Muscle of leg (tissue), 3 donors: ENCODE measurements at regions not wholly inside any gene's neighbourhood (a gene's known extent, or its start where the extent isn't known, plus 50 kb on each side); places are given as distances from the start of the nearest gene placed in this dataset.

Experiments
- DNase-seq: peaks from one replicate; pipeline ENCODE4 v3.0.0; 2013
- H3K27ac ChIP-seq: one replicate; pipeline ENCODE4 v1.5.1; 2013; ENCODE audit warnings: mild to moderate bottlenecking, low read length, control low read depth
- H3K27me3 ChIP-seq: one replicate; pipeline ENCODE4 v1.6.1; 2013; ENCODE audit warnings: low read length; ENCODE audit not compliant: control insufficient read depth, insufficient read depth
- H3K36me3 ChIP-seq: one replicate; pipeline ENCODE4 v1.6.1; 2013; ENCODE audit warnings: low read length; ENCODE audit not compliant: control insufficient read depth, insufficient read depth
- H3K4me1 ChIP-seq: one replicate; pipeline ENCODE4 v1.6.1; 2013; ENCODE audit warnings: low read length; ENCODE audit not compliant: control insufficient read depth, insufficient read depth
- H3K4me3 ChIP-seq: one replicate; pipeline ENCODE4 v1.5.1; 2013; ENCODE audit warnings: low read length, control low read depth
- H3K9me3 ChIP-seq: replicated peaks from 2 replicates; pipeline ENCODE4 v1.6.1; 2013; ENCODE audit warnings: low read depth, low read length; ENCODE audit not compliant: control insufficient read depth
- WGBS: methylation state at CpG from one replicate; pipeline ENCODE4 v1.1.5; 2013; ENCODE audit warnings: missing lambda C conversion rate; ENCODE audit not compliant: insufficient coverage; 5-methylcytosine and 5-hydroxymethylcytosine counted together

DNA sequence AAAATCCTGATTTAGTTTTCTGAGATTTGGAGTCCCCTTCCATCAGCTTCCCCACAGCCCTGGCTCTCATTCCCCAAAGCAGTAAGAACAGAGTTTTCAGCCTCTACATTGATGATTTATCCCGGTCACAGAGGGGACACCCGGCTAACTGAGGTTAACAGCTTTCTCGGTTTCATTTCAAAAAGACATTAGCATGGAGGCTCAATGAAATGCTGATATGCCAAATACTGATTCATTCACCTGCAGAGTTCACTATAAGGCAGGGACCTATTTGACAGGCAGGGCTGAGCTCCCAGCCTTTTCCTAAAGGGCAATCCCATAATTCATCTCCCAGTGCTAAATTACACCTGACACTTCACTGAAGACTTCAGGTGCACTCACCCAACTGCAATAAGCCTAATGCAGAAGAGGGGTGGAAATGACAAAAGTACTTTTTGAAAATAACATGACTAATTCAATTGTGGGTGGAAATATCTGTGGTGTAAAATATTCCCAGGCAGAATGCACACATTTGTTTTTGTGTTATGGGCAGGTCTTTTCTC is 99.8 kb upstream of the PMFBP1 start:
- no peaks in the 10 kb centered on the region for H3K4me1 ChIP-seq

DNA sequence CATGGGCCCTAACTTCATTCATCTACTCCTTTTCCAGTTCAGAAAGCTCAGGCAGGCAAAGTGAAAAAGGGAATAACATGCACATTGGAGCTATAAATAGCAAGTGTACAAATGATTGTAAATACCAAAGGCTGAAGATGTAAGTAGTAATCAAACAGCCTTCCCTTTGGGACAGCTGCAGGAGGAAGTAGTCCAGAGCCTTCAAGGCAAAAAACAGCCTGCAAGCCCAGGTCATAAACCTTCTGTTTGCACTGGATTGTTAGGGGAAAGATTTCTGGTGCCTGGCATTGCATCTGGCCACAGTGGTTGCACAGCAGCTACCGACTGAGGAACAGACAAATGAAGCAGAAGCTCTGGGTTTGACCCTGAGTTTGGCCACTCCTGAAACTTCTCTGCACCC is 98.6 kb upstream of the PMFBP1 start:
- 13% methylated on average over 1 of the region's 1 CpG for WGBS

More for the DNA sequence above, 99.8 kb upstream of the PMFBP1 start:
- H3K27ac ChIP-seq: no peak overlapping the region
- DNase-seq: no peak
- no peaks in the 10 kb centered on the region for H3K36me3 ChIP-seq
- WGBS: 64% methylated on average over 3 of the region's 3 CpGs
- no peaks in the 10 kb centered on the region for H3K27me3 ChIP-seq
- H3K4me3 ChIP-seq: no peak overlapping the region
- H3K9me3 ChIP-seq: no peaks in the 10 kb centered on the region

DNA sequence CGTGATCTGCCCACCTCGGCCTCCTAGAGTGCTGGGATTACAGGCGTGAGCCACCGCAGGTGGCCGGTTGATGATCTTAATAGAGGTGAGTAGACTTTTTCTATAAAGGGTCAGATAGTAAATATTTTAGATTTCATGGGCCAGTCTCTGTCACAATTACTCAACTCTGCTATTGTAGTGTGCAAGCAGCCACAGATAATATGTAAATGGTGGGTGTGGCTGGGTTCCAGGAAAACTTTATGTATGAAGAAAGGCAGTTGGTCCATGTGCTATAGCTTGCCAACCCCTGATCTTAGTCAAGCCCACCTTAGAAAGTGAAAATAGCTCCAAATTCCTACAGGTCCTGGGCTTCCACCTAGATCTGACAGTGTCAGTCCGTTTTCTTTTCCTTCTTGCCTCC is 94.9 kb upstream of the PMFBP1 start:
- Histone ChIP-seq H3K4me3 (no peak overlapping the region), H3K36me3 (no peaks in the 10 kb centered on the region), H3K9me3 (no peaks in the 10 kb centered on the region), H3K27me3 (no peaks in the 10 kb centered on the region), H3K27ac (no peak overlapping the region), H3K4me1 (no peaks in the 10 kb centered on the region)
- no peak for DNase-seq
- no CpG with 5 or more reads among the region's 6 CpGs for WGBS

More for the DNA sequence above, 98.6 kb upstream of the PMFBP1 start:
- Histone ChIP-seq H3K36me3 (no peaks in the 10 kb centered on the region), H3K27me3 (no peaks in the 10 kb centered on the region), H3K9me3 (no peaks in the 10 kb centered on the region), H3K4me3 (no peak overlapping the region), H3K4me1 (no peaks in the 10 kb centered on the region), H3K27ac (no peak overlapping the region)
- DNase-seq: no peak

DNA sequence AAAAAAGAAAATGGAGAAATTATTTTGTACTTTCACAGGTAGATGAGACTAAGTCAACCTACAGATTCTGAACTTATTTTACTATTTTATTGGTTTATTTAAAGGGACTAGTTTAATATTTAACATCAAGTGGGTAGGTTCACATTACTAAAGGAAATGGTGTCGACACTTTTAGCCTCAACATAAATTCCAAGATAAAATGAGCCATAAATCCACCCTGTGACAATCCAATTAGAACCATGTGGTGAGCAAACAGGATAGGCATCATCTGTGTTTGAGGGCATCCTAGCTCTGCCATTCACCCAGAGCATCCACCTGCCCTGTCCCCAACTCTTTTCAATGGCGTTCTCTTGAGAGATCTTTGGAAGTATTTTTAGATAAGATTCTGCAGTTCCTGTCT is 92.8 kb upstream of the PMFBP1 start:
- Histone ChIP-seq H3K4me3 (no peak overlapping the region), H3K4me1 (no peaks in the 10 kb centered on the region), H3K36me3 (no peaks in the 10 kb centered on the region), H3K27me3 (no peaks in the 10 kb centered on the region), H3K9me3 (no peaks in the 10 kb centered on the region), H3K27ac (no peak overlapping the region)
- WGBS: no CpG with 5 or more reads among the region's 2 CpGs
- DNase-seq: no peak

DNA sequence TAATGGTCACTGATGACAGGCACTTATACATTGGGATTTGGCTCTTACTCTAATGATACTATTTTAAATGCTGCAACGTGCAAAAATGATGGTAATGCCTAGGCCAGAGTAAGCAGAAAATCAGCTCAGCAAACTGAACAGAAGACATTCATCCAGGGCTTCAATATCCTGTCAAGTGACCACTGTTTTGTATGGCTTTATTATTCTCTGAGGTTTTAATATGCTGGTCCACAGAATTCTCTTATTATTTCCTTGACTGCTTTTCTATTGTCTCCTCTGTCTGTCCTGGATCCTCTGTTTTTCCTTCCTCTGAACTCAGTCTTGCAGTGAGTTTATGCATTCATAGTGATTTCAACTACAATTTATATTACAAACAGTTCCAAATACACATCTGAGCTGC is 90.8 kb upstream of the PMFBP1 start:
- no peaks in the 10 kb centered on the region for H3K36me3 ChIP-seq
- no CpG with 5 or more reads among the region's 1 CpG for WGBS
- H3K4me3 ChIP-seq: no peak overlapping the region
- no peaks in the 10 kb centered on the region for H3K27me3 ChIP-seq
- no peak overlapping the region for H3K27ac ChIP-seq
- H3K4me1 ChIP-seq: no peaks in the 10 kb centered on the region
- no peaks in the 10 kb centered on the region for H3K9me3 ChIP-seq
- DNase-seq: no peak

DNA sequence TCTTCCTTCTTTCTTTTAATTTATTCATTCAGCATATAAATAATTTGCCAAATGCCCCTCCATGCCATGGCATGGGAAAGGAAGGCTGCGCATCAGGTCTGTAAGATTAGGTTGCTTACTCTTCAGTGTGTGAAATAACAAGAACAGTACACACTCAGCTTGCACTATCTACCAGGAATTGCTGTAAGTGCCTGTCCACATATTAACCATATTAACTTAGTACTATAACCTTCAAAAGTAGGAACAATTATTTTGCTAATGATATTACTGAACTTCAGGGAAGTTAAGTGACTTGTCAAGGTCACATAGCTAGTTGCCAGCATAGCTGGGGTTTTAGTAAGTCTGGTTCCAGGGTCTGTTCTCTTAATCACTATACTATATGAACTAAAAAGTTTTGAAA is 89.2 kb upstream of the PMFBP1 start:
- no peaks in the 10 kb centered on the region for H3K9me3 ChIP-seq
- H3K4me1 ChIP-seq: no peaks in the 10 kb centered on the region
- no peaks in the 10 kb centered on the region for H3K27me3 ChIP-seq
- no peaks in the 10 kb centered on the region for H3K36me3 ChIP-seq
- DNase-seq: no peak
- no CpG with 5 or more reads among the region's 1 CpG for WGBS
- no peak overlapping the region for H3K4me3 ChIP-seq
- H3K27ac ChIP-seq: no peak overlapping the region

DNA sequence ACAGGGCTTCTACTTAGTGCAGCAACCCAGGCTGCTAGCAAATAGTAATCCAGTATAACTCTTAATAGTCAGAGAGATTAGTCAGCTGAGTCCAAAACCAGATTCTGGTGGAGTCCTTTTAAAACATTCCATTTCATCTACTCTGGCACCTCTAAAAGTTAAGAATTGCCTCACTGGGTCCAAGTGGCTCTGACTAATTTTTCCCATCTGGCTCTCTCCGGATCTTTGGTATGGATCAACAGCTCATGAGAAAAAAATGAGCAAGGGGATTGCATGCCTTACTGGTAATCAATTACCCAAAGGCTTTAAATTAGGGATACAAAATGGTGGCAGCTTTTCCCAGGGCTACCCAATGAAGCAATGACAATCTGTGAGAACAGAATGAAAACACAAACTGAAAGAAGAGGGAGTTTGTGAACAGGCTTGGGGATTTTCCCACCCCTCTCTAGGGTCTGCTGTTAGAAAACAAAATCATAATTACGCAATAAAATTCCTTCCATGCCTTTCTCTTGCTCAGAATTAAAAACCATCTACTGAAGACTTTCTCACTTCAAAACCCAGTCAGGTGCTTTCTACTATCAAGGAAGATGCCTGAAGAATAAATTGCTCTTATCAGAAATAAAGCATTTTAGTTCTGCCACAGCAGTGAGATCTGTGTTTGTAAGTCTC is 84.6 kb upstream of the PMFBP1 start:
- Histone ChIP-seq H3K27me3 (no peaks in the 10 kb centered on the region), H3K36me3 (no peaks in the 10 kb centered on the region), H3K27ac (no peak overlapping the region), H3K9me3 (no peaks in the 10 kb centered on the region), H3K4me1 (no peaks in the 10 kb centered on the region), H3K4me3 (no peak overlapping the region)
- 20% methylated on average over 1 of the region's 2 CpGs for WGBS
- no peak for DNase-seq

DNA sequence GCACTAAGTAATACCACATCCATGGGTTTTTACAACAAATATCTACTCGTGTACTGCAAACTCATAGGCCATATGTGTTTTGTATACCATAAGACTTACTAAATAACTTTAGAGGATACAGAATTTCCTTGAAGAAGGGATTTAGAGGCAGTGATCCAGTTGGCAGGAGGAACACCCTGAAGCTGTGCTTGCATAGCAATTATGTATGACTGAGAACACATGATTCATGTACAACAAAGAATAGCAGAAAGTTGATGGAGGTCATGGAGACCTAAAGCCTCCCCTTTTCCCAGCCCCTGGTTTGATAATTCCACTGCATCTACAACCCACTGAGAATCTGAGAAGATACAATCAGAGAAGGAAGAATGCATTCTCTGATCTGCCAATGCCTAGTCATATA is 83.8 kb upstream of the PMFBP1 start:
- Histone ChIP-seq H3K27me3 (no peaks in the 10 kb centered on the region), H3K4me1 (no peaks in the 10 kb centered on the region), H3K9me3 (no peaks in the 10 kb centered on the region), H3K4me3 (no peak overlapping the region), H3K36me3 (no peaks in the 10 kb centered on the region), H3K27ac (no peak overlapping the region)
- WGBS: no CpG with 5 or more reads among the region's 1 CpG
- DNase-seq: no peak

DNA sequence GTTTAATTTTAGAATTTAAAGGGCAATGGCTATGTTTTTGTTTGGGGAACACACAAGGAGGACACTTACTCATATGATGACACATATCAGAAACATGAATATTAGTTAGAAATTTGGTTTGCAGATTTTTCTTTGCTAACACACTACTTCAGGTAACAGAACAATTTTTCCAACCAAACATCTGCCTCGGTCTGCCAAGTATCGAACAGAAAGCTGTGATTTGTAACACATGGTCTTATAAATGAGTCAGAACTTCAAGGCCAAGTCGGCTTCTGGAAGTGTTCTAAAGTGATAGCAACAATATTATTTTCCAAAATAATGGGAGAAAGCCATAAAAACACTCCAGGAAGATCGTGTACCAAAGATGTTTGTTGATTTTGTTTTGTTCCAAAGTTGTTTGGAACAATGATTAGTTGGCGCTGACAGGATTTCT is 75.9 kb upstream of the PMFBP1 start:
- no CpG with 5 or more reads among the region's 5 CpGs for WGBS
- Histone ChIP-seq H3K27me3 (no peaks in the 10 kb centered on the region), H3K4me3 (no peak overlapping the region), H3K4me1 (no peaks in the 10 kb centered on the region), H3K27ac (no peak overlapping the region), H3K36me3 (no peaks in the 10 kb centered on the region), H3K9me3 (no peaks in the 10 kb centered on the region)
- peak; percentile 45 for DNase-seq

DNA sequence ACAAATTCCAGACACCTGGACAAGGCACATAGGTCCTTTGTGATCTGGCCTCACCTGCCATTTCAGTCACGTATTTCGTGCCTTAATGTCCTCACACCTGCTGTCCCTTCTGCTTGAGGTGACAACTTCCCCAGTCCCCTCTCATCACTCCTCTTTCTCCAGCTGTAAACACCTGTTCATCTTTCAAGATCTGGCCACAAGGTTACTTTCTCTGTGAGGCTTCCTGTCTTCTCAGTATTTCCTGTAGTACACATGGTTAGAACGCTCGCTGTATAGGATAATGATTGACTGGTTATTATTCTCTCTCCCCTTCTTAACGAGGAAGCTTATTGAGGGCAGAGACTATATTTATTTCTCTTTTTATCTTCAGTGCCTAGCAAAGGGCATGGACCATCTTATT is 74.5 kb upstream of the PMFBP1 start:
- H3K36me3 ChIP-seq: no peaks in the 10 kb centered on the region
- H3K4me1 ChIP-seq: no peaks in the 10 kb centered on the region
- 63% methylated on average over 2 of the region's 5 CpGs for WGBS
- H3K27ac ChIP-seq: no peak overlapping the region
- DNase-seq: no peak
- H3K4me3 ChIP-seq: no peak overlapping the region
- H3K9me3 ChIP-seq: no peaks in the 10 kb centered on the region
- H3K27me3 ChIP-seq: no peaks in the 10 kb centered on the region

DNA sequence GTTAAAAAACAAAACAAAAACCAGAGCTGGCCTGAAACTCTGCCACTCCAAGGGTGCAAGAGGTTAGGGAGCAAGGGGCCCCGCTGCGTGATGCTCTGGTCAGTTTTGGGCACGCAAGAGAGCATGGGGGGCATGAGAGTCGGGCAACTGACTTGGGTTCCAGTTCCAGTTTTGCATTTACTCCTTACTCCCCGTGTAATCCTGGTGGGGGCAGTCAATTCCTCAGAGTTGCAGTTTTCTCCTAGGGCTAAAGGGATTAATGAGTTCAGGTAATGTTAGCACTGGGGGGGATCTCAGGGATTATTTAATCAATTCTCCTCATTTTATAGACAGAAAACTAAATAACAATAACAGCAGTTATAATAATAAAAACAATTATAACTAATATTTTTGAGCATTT is 72.9 kb upstream of the PMFBP1 start:
- H3K27me3 ChIP-seq: no peaks in the 10 kb centered on the region
- DNase-seq: no peak
- no peak overlapping the region for H3K4me3 ChIP-seq
- 67% methylated on average over 3 of the region's 5 CpGs for WGBS
- H3K4me1 ChIP-seq: no peaks in the 10 kb centered on the region
- H3K9me3 ChIP-seq: no peaks in the 10 kb centered on the region
- H3K36me3 ChIP-seq: no peaks in the 10 kb centered on the region
- H3K27ac ChIP-seq: no peak overlapping the region
